AG04449 (cell line): ENCODE measurements at regions not wholly inside any gene's neighbourhood (a gene's known extent, or its start where the extent isn't known, plus 50 kb on each side); places are given as distances from the start of the nearest gene placed in this dataset.
"Not testable (repeated sequence)": the region's sequence is repeated elsewhere in the genome, so short reads cannot be mapped to it uniquely, and the experiment has no call there.

Source experiments
- CTCF ChIA-PET: fragments of 350-600 bp; formaldehyde crosslinking; extraction: SDS; loops from one replicate; lab custom pipeline; 2021; ENCODE audit warnings: antibody characterized with exemption; lab: Yijun Ruan, JAX
- POLR2A ChIA-PET: fragments of 400-600, 350-600 bp; formaldehyde crosslinking; extraction: SDS; loops from one replicate; lab custom pipeline; 2020; ENCODE audit warnings: antibody characterized with exemption, inconsistent platforms; lab: Yijun Ruan, JAX
- DNase-seq: peaks from one replicate; pipeline ENCODE4 v3.0.0-alpha.2; 2010; ENCODE audit warnings: low read depth, low spot score
- H3K4me3 ChIP-seq: 2 replicates; pipeline ENCODE4 v1.5.1; 2011; ENCODE audit warnings: low read depth, mild to moderate bottlenecking, control low read depth, low read length
- CTCF ChIP-seq: IDR thresholded peaks from one replicate; pipeline ENCODE4 v1.5.1; 2011; ENCODE audit warnings: mild to moderate bottlenecking, moderate library complexity, low read length, control low read depth, inconsistent platforms; ENCODE audit not compliant: insufficient read depth; ENCODE audit errors: missing control alignments

- TF ChIP-seq CTCF = no peak
- no peak for DNase-seq
- CTCF ChIA-PET = interaction anchor here (3.3 kb wide), 1 partner anchor 9 kb away, joined by 12 read pairs; no protein-coding TSS in a partner anchor
- POLR2A ChIA-PET = no interaction called here
- no peak overlapping the region for H3K4me3 ChIP-seq
Observed at GRCh38 chr6:150694889-150695288, 95.2 kb downstream of the PLEKHG1 start.

GRCh38 chr6:150695652-150696051 lies 96.0 kb downstream of the PLEKHG1 start:
- no peak for DNase-seq
- ChIA-PET POLR2A (no interaction called here), CTCF (interaction anchor here (3.3 kb wide), 1 partner anchor 10 kb away, joined by 12 read pairs; no protein-coding TSS in a partner anchor)
- TF ChIP-seq CTCF = no peak
- no peak overlapping the region for H3K4me3 ChIP-seq

- ChIA-PET POLR2A (no interaction called here), CTCF (interaction anchor here (3.3 kb wide), 1 partner anchor 10 kb away, joined by 12 read pairs; no protein-coding TSS in a partner anchor)
- no peak for DNase-seq
- no peak for TF ChIP-seq CTCF
- no peak overlapping the region for H3K4me3 ChIP-seq
Observed at GRCh38 chr6:150696190-150696589, 96.5 kb downstream of the PLEKHG1 start.

- CTCF ChIA-PET = interaction anchor here (3.3 kb wide), 1 partner anchor 11 kb away, joined by 12 read pairs; no protein-coding TSS in a partner anchor
- DNase-seq, H3K4me3 ChIP-seq, POLR2A ChIA-PET: not testable (repeated sequence)
Observed at GRCh38 chr6:150696918-150697317, 97.2 kb downstream of the PLEKHG1 start.

GRCh38 chr6:150697515-150697914 lies 97.8 kb downstream of the PLEKHG1 start:
- DNase-seq = no peak
- ChIA-PET CTCF (interaction anchor here (3.3 kb wide), 1 partner anchor 12 kb away, joined by 12 read pairs; no protein-coding TSS in a partner anchor), POLR2A (no interaction called here)
- no peak overlapping the region for H3K4me3 ChIP-seq
- no peak for TF ChIP-seq CTCF

GRCh38 chr6:150698391-150698790 lies 98.7 kb downstream of the PLEKHG1 start:
- H3K4me3 ChIP-seq = no peak overlapping the region
- ChIA-PET POLR2A (no interaction called here), CTCF (no interaction called here)
- no peak for DNase-seq
- no peak for TF ChIP-seq CTCF

- no peak for DNase-seq
- no peak overlapping the region for H3K4me3 ChIP-seq
- TF ChIP-seq CTCF = no peak
- CTCF ChIA-PET = no interaction called here
- POLR2A ChIA-PET = no interaction called here
Observed at GRCh38 chr6:150702675-150703074, 103.0 kb downstream of the PLEKHG1 start.
